ENCODE measurements at regions not wholly inside any gene's neighbourhood (a gene's known extent, or its start where the extent isn't known, plus 50 kb on each side); places are given as distances from the start of the nearest gene placed in this dataset.

- no peak for DNase-seq
Observed at GRCh38 chr2:58871469-58872142, 630.5 kb upstream of the FANCL start.

- DNase-seq = no peak
Observed at GRCh38 chr2:58870704-58871103, 629.6 kb upstream of the FANCL start.

- DNase-seq = no peak
Observed at GRCh38 chr2:58866946-58867345, 625.8 kb upstream of the FANCL start.

GRCh38 chr2:58866527-58866926, 625.4 kb upstream of the FANCL start:
- no peak for DNase-seq

- DNase-seq = no peak
Observed at GRCh38 chr2:58866040-58866439, 624.9 kb upstream of the FANCL start.

- DNase-seq = no peak
Observed at GRCh38 chr2:58865436-58865835, 624.3 kb upstream of the FANCL start.

- no peak for DNase-seq
Observed at GRCh38 chr2:58862244-58862643, 621.1 kb upstream of the FANCL start.

GRCh38 chr2:58860586-58860985, 619.5 kb upstream of the FANCL start:
- DNase-seq = no peak

- no peak for DNase-seq
Observed at GRCh38 chr2:58856100-58856499, 615.0 kb upstream of the FANCL start.

GRCh38 chr2:58853420-58853819, 612.3 kb upstream of the FANCL start:
- DNase-seq = no peak

GRCh38 chr2:58852905-58853304, 611.8 kb upstream of the FANCL start:
- no peak for DNase-seq

GRCh38 chr2:58852243-58852642, 611.1 kb upstream of the FANCL start:
- no peak for DNase-seq

GRCh38 chr2:58851598-58851997, 610.5 kb upstream of the FANCL start:
- DNase-seq = no peak

GRCh38 chr2:58845011-58845410, 603.9 kb upstream of the FANCL start:
- no peak for DNase-seq

- no peak for DNase-seq
Observed at GRCh38 chr2:58842501-58843155, 601.5 kb upstream of the FANCL start.

GRCh38 chr2:58834404-58834803, 593.3 kb upstream of the FANCL start:
- no peak for DNase-seq

GRCh38 chr2:58826795-58827194, 585.7 kb upstream of the FANCL start:
- DNase-seq = no peak

GRCh38 chr2:58812771-58813344, 571.7 kb upstream of the FANCL start:
- DNase-seq = no peak

- no peak for DNase-seq
Observed at GRCh38 chr2:58805126-58805525, 564.0 kb upstream of the FANCL start.

- DNase-seq = no peak
Observed at GRCh38 chr2:58803192-58803591, 562.1 kb upstream of the FANCL start.

- DNase-seq = no peak
Observed at GRCh38 chr2:58800881-58801280, 559.8 kb upstream of the FANCL start.

- no peak for DNase-seq
Observed at GRCh38 chr2:58798676-58799208, 557.6 kb upstream of the FANCL start.

GRCh38 chr2:58796239-58796910, 555.2 kb upstream of the FANCL start:
- DNase-seq = no peak

GRCh38 chr2:58794916-58795315, 553.8 kb upstream of the FANCL start:
- DNase-seq = no peak

Data from stimulated activated CD4-positive, alpha-beta T cell treated with anti-CD3 and anti-CD28 coated beads, Interleukin-4, amount 100 ng/mL, for 1 hour (primary cell).